Hindlimb muscle (tissue), 1 donor: ENCODE measurements at regions not wholly inside any gene's neighbourhood (a gene's known extent, or its start where the extent isn't known, plus 50 kb on each side); places are given as distances from the start of the nearest gene placed in this dataset.

Source experiments
- DNase-seq: peaks from one replicate; pipeline ENCODE4 v3.0.0-alpha.2; 2013

- DNase-seq, result no peak
These were observed 1842.5 kb upstream of the PRR20A start for GRCh38 chr13:55298201-55298600.

- DNase-seq, result no peak
These were observed 1838.2 kb upstream of the PRR20A start for GRCh38 chr13:55302568-55302967.

GRCh38 chr13:55307909-55308308, 1832.8 kb upstream of the PRR20A start:
- DNase-seq, result no peak

- DNase-seq, result no peak
These were observed 1798.8 kb upstream of the PRR20A start for GRCh38 chr13:55341891-55342290.

- no peak for DNase-seq
These were observed 1795.5 kb upstream of the PRR20A start for GRCh38 chr13:55345224-55345623.

- DNase-seq, result no peak
These were observed 1793.2 kb upstream of the PRR20A start for GRCh38 chr13:55347528-55347927.

- no peak for DNase-seq
These were observed 1781.7 kb upstream of the PRR20A start for GRCh38 chr13:55359067-55359466.

GRCh38 chr13:55361141-55361540, 1779.6 kb upstream of the PRR20A start:
- no peak for DNase-seq

GRCh38 chr13:55366676-55367075, 1774.0 kb upstream of the PRR20A start:
- no peak for DNase-seq

GRCh38 chr13:55394470-55394869, 1746.2 kb upstream of the PRR20A start:
- no peak for DNase-seq

GRCh38 chr13:55402870-55403269, 1737.8 kb upstream of the PRR20A start:
- DNase-seq, result no peak

- no peak for DNase-seq
These were observed 1736.7 kb upstream of the PRR20A start for GRCh38 chr13:55403887-55404487.

GRCh38 chr13:55410398-55411330, 1730.1 kb upstream of the PRR20A start:
- no peak for DNase-seq

- DNase-seq, result no peak
These were observed 1722.6 kb upstream of the PRR20A start for GRCh38 chr13:55418095-55418494.

GRCh38 chr13:55432814-55433213, 1707.9 kb upstream of the PRR20A start:
- DNase-seq, result no peak

- DNase-seq, result no peak
These were observed 1703.6 kb upstream of the PRR20A start for GRCh38 chr13:55437162-55437561.

- no peak for DNase-seq
These were observed 1701.3 kb upstream of the PRR20A start for GRCh38 chr13:55439450-55439849.

GRCh38 chr13:55440465-55441085, 1700.1 kb upstream of the PRR20A start:
- no peak for DNase-seq

GRCh38 chr13:55464222-55464621, 1676.5 kb upstream of the PRR20A start:
- no peak for DNase-seq

- no peak for DNase-seq
These were observed 1673.2 kb upstream of the PRR20A start for GRCh38 chr13:55467476-55467875.

- no peak for DNase-seq
These were observed 1657.0 kb upstream of the PRR20A start for GRCh38 chr13:55483626-55484158.

- no peak for DNase-seq
These were observed 1647.4 kb upstream of the PRR20A start for GRCh38 chr13:55493297-55493696.

GRCh38 chr13:55497486-55497885, 1643.2 kb upstream of the PRR20A start:
- DNase-seq, result no peak
